ENCODE measurements at regions not wholly inside any gene's neighbourhood (a gene's known extent, or its start where the extent isn't known, plus 50 kb on each side); places are given as distances from the start of the nearest gene placed in this dataset.

- Histone ChIP-seq H3K36me3 (ENCODE audit: control insufficient read depth, insufficient read depth, low read length) (no peaks in the 10 kb centered on the region), H3K9me3 (ENCODE audit: control insufficient read depth, insufficient read depth, low read depth, low read length) (no peaks in the 10 kb centered on the region), H3K27me3 (ENCODE audit: control insufficient read depth, insufficient read depth, low read length) (peaks cover 3% of the 10 kb centered on the region; the same call in 1 of the 2 replicates), H3K27ac (ENCODE audit: low read length) (no peak overlapping the region), H3K4me3 (ENCODE audit: low read depth in 2 of 2, low read length in 2 of 2) (no peak overlapping the region), H3K4me1 (ENCODE audit: control insufficient read depth, insufficient read depth, low read length) (no peaks in the 10 kb centered on the region)
- in situ Hi-C loops (cut with HindIII; ENCODE audit: low pct_unique_long_range_greater_than_20kb, low sequenced_read_pairs) = no loop called here
- ChIA-PET CTCF (no interaction called here), POLR2A (no interaction called here)
- no peak for ATAC-seq
- no peak for TF ChIP-seq SIN3A (IDR thresholded peaks at IDR 0.05; ENCODE audit: borderline replicate concordance, insufficient read depth, low read depth, low read length)
- no peak for TF ChIP-seq CTCF (IDR thresholded peaks at IDR 0.05)
- no peak for TF ChIP-seq TCF7L2 (IDR thresholded peaks at IDR 0.05; ENCODE audit: low read depth, low read length)
- TF ChIP-seq REST (IDR thresholded peaks at IDR 0.05; ENCODE audit: insufficient read depth in 1 of 2, low read depth in 2 of 2, low read length in 1 of 2) = no peak
- no peak for TF ChIP-seq POLR2AphosphoS5 (IDR thresholded peaks at IDR 0.05; ENCODE audit: low read depth, low read length)
- no peak for DNase-seq (ENCODE audit: low read depth, low spot score)
- no TSS peak for BruUV-seq (replicated peaks)
- intact Hi-C loops (cut with micrococcal nuclease; ENCODE audit: unreplicated experiment) = no loop called here
Measured at GRCh38 chr5:68377733-68378132, 162.2 kb downstream of the PIK3R1 start.

- Histone ChIP-seq H3K36me3 (ENCODE audit: control insufficient read depth, insufficient read depth, low read length) (no peaks in the 10 kb centered on the region), H3K9me3 (ENCODE audit: control insufficient read depth, insufficient read depth, low read depth, low read length) (no peaks in the 10 kb centered on the region), H3K27ac (ENCODE audit: low read length) (no peak overlapping the region), H3K4me1 (ENCODE audit: control insufficient read depth, insufficient read depth, low read length) (no peaks in the 10 kb centered on the region), H3K27me3 (ENCODE audit: control insufficient read depth, insufficient read depth, low read length) (peaks cover 3% of the 10 kb centered on the region; the same call in 1 of the 2 replicates), H3K4me3 (ENCODE audit: low read depth in 2 of 2, low read length in 2 of 2) (no peak overlapping the region)
- BruUV-seq (replicated peaks) = no TSS peak
- TF ChIP-seq REST (IDR thresholded peaks at IDR 0.05; ENCODE audit: insufficient read depth in 1 of 2, low read depth in 2 of 2, low read length in 1 of 2) (no peak), TCF7L2 (IDR thresholded peaks at IDR 0.05; ENCODE audit: low read depth, low read length) (no peak), SIN3A (IDR thresholded peaks at IDR 0.05; ENCODE audit: borderline replicate concordance, insufficient read depth, low read depth, low read length) (no peak), CTCF (IDR thresholded peaks at IDR 0.05) (no peak), POLR2AphosphoS5 (IDR thresholded peaks at IDR 0.05; ENCODE audit: low read depth, low read length) (no peak)
- POLR2A ChIA-PET = no interaction called here
- intact Hi-C loops (cut with micrococcal nuclease; ENCODE audit: unreplicated experiment) (no loop called here), in situ Hi-C loops (cut with HindIII; ENCODE audit: low pct_unique_long_range_greater_than_20kb, low sequenced_read_pairs) (no loop called here)
- CTCF ChIA-PET = no interaction called here
- DNase-seq (ENCODE audit: low read depth, low spot score) (no peak), ATAC-seq (no peak)
Measured at GRCh38 chr5:68378204-68378820, 162.8 kb downstream of the PIK3R1 start.
